Activated CD4-positive, alpha-beta T cell treated with anti-CD3 and anti-CD28 coated beads, Interleukin-2, amount 50 U/mL, for 48 hours (primary cell): ENCODE measurements at regions not wholly inside any gene's neighbourhood (a gene's known extent, or its start where the extent isn't known, plus 50 kb on each side); places are given as distances from the start of the nearest gene placed in this dataset.
"Not testable (repeated sequence)": the region's sequence is repeated elsewhere in the genome, so short reads cannot be mapped to it uniquely, and the experiment has no call there.

Source experiments
- DNase-seq, 2 experiments: peaks; one replicate each; pipeline ENCODE4 v3.0.0-alpha.2; 2020

DNA sequence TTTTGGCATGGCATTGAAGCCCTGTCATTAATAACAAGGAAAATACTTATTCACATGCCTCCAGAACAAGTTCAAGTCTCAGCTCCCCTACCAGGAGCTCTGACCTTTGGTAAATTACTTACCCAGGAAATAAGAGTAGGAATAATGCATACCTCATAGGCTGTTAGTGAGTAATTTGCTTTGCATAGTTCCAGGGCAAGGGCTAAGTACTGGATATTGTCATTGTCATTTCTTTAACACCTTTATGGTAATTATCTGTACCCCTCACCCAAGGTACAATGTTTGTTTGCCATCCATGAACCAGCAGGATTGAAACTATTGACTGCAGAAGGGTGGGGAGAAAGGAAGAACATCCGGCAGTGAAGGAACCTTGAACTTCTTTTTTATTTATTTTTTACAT, 148.5 kb downstream of the SOX2 start:
- no peak for DNase-seq

DNA sequence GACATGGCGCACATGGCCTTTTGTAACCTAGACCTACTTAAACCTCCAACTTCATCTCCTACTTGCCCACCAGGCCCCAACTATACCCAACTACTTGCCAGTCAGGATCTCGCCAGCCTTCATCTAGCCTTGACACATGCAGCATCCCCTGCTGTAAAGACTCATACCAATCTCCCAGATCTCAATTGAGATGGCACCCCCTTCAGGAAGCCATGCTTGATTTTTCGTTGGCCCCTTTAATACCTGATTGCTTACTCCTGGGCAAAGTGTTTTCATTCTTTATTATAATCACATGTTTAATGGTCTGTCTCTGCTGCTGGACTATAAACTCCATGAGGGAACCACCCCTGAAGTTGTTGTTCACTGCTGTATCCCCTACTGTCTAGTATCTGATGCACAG, 150.8 kb downstream of the SOX2 start:
- no peak for DNase-seq

DNA sequence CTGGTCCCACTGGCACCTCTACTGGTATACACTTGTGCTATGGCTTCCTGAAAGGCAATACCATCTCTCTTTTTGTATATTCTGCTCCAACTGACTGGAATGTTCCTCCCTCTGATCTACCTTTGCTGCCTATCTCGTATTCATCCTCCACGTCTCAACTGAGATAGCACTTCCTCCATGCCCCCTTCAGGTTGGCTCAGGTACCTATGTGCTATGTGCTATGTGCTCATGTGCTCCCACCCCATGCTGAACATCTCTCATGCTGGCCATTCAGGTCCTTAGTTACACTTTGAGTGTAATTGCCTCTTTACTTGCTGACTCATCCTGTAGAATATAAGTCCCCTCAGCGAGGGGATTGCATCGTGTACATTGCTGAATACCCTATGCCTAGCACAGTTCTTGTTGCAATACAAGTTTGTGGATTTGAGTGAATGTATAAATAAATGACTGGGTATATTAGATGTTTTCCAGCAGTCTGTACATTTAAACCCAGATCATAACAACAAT, 156.9 kb downstream of the SOX2 start:
- DNase-seq = no peak

DNA sequence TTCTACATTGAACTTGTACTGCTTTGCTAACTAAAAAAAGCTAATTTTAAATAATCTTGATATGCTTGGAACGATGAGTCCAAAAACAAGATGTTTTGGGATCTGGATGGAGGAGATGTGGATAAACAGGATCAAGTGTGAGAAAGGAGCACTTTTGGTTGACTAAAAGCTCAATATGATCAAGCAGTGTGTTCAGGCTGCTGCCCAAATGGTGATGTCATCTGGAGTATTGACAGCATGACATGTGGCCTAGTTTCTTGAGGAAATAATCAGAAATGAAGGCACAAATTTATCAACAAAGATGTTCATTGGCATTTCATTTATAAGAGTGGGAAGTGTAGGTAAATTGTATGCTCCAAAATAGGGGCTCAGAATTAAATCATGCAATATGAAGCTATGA, 161.2 kb downstream of the SOX2 start:
- no peak for DNase-seq

DNA sequence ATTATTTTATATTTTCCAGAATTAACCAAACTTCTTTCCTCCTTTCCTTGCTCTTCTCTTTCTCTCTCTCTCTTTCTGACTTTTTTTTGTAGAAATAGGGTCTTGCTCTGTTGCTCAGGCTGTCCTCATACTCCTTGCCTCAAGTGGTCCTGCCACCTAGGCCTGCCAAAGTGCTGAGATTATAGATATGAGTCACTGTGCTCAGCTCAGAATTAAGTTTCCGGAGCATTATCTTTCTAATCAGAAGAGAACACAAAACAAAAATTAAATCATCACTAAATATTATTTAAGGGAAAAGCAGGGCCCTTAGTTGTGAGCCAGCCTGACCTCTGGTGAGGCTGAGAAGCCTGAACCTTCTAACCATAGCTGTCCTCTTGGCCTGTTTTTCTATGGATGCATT, 168.2 kb downstream of the SOX2 start:
- no peak for DNase-seq

DNA sequence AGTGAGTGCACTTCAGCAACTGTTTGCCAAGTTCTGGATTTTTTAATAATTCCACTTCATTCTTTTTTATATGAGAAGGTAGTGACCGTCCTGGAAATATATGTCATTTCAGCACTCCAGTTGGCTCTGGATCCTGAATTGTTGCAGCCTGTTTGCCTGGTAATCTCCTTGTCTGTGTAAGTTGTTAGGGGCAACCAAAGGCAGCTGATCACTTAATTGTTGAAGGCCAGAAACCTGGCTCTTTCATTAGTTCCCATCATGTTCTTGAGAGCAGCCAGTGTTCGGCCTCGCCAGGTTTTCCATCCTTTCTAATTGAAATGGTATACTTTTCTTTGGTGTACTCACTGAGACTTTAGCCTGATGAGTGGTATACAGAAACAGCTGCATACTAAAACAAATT, 168.6 kb downstream of the SOX2 start:
- no peak for DNase-seq

DNA sequence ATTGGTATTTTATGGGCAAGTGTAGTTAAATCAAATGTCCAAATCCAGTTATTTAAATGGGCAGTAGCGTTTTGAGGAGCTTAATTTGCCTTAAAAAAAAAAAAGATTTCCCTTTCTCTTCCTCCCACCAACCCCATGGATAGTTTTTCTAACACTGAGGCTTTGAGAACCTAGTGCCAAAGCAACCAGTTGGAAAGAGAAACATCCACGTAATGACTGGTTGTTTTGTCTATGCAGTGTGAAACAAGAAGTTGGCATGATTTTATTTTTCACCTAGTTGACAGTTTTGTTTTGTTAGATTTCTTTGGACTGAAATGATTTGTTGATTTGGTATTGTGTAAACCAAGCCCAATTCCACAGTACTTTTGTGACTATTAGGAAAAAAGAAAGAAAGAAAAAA, 170.0 kb downstream of the SOX2 start:
- DNase-seq = no peak

DNA sequence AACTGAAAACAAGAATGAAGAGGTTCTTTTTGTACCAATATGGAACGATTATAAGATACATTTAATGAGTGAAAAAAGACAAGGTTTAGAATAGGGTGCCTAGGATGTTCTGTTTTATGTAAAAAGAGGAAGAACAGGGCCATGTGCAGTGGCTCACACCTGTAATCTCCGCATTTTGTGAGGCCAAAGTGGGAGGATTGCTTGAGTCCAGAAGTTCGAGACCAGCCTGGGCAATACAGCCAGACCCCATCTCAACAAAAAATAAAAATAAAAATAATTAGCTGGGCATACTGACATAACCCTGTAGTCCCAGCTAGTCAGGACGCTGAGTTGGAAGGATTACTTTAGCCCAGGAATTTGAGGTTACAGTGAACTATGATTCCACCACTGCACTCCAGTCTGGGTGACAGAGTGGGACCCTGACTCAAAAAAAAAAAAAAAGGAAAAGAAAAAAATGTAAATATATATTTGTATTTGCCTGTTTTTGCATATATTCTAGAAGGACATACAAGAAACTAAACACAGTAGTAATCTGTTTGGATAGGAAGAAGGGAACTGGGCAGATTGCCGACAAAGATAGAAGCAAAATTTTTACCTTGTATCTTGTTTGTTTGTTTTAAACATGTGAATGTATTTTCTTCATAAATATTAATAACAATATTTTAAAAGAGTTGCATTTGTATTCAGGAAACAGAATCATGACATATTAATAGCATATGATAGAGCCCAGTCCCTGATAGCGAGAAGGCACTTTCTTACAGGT, 174.3 kb downstream of the SOX2 start:
- no peak for DNase-seq

DNA sequence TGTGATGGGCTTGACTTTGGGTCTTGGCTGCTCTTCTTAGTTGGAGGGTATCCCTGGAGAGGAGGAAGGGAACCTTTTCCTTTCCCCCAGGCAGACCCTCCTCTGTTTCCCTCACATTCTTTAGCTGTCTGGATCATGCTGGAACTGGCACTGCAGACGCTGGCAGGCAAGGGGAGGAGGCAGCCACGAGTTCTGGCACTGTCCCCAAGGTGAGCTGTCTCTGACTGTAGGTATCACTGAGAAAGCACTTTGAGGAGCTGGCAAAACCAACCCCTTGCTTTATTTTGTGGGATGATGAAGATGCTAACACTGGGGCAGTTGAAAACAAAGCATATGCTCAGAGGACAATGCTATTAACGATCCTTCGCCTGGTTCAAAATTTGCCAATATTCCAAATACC, 175.0 kb downstream of the SOX2 start:
- DNase-seq = no peak

DNA sequence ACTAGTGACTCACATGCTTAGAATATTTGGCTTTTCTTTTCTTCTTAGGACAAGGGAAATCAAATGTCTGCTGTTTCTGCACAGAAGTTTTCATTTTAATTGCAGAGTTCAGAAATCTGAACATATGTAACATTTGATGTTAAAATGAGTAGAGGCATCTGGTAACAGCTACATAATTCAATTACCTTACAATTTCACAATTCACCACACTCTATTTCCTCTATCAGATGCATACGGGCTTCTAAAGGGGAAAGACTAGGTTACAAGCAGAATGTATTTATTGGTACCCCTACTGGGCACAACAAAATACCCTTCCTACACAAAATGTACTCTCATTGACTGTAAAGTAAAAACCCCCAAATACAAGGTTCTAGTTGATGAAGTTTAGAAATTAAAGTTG, 176.0 kb downstream of the SOX2 start:
- DNase-seq = no peak

DNA sequence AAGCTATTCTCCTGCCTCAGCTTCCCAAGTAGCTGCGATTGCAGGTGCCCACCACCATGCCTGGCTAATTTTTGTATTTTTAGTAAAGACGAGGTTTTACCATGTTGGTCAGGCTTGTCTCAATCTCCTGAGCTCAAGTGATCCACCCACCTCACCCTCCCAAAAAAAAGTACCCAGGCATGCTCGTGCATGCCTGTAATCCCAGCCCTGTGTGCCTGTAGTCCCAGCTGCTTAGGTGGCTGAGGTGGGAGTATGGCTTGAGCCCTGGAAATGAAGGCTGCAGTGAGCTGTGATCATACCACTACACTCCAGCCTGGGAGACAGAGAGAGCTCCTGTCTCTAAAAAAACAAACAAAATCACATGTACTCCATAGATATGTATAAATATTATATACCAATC, 176.5 kb downstream of the SOX2 start:
- DNase-seq = no peak

DNA sequence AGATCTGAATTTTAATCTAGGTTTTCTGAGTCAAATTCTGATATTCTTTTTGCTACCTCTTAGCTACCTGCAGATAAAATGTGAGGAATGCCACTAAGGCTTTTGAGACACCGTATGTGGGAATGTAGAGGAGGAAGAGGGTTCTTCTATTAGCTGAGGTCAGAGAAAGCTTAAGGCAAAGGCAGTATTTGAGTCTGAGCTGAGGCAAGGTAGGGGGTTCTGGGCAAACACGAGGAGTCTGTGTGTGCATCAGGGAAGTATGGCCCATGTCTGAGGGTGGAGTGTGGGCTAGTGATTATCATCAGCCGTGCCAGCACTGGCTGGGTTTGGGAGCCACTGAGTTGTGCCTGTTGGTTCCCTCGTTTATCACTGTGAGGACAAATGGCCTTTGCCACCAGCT, 181.1 kb downstream of the SOX2 start:
- no peak for DNase-seq

DNA sequence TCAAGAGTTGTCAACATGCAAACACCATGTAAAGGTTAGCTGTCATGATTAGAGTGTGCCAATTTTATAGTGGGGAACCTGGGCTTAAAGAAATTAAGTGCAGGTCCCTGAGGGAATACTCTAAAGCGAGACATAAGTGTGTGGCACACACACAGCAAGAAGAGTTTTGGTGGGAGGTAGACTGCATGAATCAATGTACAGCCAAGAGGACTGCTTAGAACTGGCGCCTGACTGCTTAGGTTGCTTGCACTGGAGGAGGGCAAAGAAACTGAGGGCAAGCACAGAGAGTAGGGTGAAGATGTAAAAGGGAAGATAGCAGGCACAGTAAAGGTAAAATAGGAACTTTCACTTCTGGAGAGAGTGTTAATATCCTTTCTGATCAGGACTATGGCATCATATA, 184.9 kb downstream of the SOX2 start:
- DNase-seq = no peak

DNA sequence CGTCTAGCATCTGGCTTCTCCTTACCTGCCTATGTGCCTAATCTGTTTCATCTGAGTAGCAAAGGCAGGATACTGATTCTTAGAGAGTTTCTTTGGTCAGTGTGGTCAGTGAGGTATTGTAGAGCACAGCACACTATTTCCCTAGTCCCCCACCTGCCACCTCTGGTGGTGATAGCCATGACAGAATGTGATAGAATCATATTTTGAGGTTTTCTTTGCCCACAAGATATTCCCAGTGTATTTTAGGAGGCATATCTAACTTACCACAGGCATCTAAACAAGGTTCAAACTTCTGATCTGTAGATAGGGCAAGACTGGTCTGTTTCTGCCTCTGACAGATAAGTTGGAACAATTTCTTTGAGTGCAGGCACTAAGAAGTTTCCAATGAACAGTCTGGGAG, 188.0 kb downstream of the SOX2 start:
- DNase-seq = no peak

DNA sequence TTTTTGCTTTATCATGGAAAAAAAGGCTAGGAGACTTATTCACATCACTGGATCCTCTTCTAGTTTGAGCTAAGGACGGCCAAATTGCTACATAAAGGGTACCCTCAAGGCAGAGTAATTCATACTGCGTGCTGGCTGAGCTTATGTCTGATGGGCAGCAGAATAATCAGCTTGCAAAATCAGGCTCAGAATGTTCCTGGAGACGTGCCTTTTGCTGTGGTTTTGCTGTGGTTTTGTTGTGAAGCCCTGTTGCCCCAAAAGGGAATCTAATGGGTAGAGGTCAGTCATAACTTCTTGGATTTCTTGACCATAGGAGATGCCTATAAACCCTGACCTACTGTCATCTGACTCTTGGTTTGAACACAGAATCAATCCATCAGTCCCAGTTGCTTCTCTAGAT, 189.9 kb downstream of the SOX2 start:
- DNase-seq = no peak

DNA sequence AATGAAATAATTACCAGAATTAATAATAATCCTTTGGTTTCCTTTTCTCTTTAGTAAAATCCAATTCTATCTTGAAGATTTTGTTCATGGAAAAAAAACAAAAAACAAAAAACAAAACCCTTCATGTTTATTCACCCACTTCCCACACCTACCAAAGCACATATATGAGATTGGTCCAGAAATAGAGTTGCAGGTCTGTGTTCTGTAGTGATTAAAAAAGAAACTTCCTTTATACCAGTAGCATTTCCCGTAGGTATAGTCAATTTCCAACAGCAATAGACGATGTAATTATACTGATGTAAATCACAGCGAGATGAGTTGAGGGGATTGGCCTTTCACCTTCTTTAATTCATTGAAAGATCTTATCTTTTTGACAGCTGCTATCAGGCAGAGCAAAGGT, 194.6 kb downstream of the SOX2 start:
- no peak for DNase-seq

DNA sequence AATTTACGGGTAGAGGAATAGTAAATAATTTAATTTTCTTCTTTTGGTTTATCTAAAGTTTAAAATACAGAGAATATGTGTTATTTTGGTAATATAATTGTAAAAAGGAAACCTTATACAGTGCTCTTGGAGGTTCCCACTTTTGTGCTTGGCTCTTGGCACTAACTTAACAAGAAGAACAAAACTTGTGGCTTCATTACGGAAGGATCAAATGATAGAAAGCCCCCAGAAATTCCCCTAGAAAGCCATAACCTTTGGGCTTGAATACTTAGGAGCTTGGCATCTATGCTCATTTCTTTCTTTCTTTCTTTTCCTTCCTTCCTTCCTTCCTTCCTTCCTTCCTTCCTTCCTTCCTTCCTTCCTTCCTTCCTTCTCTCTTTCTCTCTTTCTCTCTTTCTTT, 197.5 kb downstream of the SOX2 start:
- no peak for DNase-seq

DNA sequence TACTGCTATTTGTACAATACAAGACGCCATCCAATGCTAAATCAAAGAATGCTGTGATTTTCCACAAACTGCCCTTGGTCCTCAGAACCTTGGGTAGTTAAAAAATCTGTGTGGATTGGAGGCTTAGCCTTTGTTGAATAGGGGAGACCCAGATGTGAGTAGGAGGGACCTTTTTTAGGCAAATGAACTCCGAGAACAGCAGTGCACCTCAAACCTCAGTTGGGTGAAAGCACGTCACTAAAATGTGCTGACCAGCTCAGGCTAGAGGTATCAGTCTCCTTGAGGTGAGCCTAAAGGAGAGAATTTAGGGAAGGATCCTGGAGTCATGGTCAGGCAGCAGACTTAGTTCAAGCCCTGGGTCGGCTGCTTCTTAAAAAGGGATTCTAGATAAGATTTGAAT, 200.7 kb downstream of the SOX2 start:
- no peak for DNase-seq

DNA sequence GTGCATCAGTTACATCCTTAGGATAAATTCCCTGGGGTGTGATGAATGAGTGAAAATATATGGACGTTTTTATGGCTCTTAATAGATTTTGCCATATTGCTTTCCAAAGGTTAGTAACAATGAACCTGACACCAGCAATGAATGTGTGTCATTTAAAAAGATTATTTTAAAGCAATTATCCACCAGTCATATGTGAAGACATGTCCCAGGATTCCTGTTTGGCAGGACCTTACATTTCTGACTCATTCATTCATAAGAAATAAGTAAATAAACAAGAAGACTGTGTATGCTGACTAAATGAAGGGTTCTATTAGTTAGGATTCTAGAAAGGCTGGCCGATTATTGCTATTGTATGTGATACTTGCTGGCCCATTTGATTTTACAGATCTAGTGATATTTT, 201.5 kb downstream of the SOX2 start:
- no peak for DNase-seq

DNA sequence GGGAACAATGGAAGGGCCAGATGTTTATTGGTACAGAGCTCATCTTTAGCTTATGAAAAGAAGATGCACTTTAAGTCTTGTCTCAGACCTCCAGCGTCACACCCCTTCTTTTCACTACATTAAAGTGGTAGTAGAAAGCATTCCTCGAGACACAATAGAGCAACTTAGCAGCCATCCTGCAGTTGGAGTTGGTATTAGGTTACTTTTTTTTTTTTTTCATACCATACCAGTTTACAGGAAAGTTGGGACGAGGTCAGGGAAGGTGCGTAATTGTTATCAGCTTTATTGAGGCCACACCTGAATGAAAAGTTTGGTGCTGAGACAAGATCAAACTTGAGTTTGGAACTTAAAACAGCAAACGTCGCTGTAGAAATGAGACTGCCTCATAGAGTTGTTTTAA, 203.8 kb downstream of the SOX2 start:
- no peak for DNase-seq

DNA sequence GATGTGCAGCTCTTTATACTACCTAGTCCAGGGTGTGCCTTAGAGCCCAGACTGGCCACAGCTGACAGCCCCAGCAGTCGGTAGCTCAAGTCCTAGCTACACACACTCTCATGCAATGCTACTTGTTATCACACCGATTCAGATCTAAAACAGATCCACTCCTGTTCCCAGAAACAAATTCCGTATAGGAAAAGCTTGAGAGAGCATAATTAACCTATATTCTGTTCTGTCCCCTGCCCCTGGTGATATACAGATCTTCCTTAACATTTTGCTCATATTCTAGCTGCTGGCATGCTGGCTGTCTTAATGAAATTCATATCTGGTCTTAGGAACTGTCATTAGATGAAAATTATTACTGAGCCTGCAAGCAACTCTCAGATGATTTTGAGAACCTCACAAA, 204.3 kb downstream of the SOX2 start:
- DNase-seq = no peak

DNA sequence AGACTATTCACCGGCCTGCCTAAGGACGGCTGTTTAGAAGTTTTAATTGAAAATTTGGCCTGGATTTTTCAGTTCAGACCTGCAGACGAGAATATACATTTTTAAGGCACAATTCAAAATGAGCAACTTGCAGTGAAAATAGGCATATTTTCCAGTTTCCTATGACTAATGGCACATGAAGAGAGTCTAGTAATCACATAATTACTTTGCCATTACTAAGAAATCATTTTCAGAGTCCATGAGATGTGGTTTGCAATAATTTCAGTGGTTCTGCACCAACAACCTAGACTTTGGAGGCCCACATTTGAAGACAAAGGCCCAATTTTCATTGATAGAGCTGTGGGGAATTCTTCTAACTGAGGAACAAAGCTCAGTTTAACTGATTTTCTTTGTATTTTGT, 205.3 kb downstream of the SOX2 start:
- DNase-seq = no peak

DNA sequence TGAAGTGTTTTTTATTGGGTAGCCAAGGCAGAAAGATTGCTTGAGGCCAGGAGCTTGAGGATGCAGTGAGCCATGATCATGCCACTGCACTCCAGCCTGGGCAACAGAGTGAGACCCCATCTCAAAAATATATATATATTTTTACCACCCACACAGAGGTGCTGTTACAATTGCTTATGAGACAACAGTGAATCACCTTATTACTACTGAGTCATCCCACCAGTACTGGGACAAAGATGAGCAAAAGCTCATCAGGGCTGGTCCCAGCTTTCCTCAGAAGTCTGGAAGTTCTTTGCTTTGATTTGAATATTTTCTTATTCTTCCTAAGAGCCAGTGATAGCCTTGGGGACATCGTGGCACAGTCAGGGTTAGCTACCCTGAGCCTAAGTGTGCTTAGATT, 207.7 kb downstream of the SOX2 start:
- no peak for DNase-seq

DNA sequence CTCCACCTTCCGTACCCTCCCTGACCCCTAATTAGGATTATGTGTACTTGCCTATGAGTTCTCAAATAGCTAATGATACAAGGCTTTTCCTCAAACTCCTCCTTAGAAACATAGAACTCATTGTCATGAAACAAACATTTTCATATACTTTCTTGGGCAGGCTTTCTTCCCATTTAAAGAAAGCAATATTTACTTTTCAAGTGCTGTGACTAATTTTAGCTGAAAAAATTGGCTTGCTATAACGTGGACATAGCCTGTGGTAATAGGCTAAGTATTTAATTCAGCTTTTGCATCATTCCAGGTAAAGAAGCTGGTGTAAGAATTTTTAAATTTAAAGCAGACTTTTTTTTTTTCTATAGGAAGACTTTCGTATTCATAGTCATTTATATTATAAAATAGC, 208.7 kb downstream of the SOX2 start:
- no peak for DNase-seq

DNA sequence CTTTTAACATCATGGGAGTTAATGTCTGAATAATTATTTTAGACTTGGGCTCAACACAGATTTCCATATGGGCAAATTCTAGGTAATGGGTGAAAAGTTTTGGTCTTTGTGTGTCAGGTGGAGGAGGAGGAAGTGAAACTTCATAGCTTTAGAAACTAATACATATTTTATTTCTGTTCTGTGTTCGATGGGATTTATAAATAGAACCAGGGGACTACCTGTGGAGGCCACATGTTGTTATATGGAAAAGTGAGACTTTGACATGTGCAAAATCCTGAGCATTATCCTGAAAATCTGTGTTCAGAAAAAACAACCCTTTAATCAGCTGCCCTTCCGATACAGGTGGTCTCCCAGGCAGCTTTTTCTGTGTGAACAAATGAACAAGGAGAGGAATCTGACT, 209.5 kb downstream of the SOX2 start:
- no peak for DNase-seq

DNA sequence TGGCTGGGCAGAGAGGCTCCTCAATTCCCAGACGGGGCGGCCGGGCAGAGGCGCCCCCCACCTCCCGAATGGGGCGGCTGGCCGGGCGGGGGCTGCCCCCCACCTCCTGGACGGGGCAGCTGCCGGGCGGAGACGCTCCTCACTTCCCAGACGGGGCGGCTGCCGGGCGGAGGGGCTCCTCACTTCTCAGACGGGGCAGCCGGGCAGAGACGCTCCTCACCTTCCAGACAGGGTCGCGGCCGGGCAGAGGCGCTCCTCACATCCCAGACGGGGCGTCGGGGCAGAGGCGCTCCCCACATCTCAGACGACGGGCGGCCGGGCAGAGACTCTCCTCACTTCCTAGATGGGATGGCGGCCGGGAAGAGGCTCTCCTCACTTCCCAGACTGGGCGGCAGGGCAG, 214.1 kb downstream of the SOX2 start:
- not testable (repeated sequence) for DNase-seq
